Ishikawa (cell line): ENCODE measurements at regions not wholly inside any gene's neighbourhood (a gene's known extent, or its start where the extent isn't known, plus 50 kb on each side); places are given as distances from the start of the nearest gene placed in this dataset.

Source experiments
- CEBPB ChIP-seq: IDR thresholded peaks from 2 replicates; pipeline ENCODE4 v1.6.1; 2012
- CREB1 ChIP-seq: IDR thresholded peaks from 2 replicates; pipeline ENCODE4 v1.6.1; 2012; ENCODE audit warnings: low read depth
- EGR1 ChIP-seq: IDR thresholded peaks from 2 replicates; pipeline ENCODE4 v1.6.1; 2012
- EP300 ChIP-seq: IDR thresholded peaks from 2 replicates; pipeline ENCODE4 v1.6.1; 2012; ENCODE audit warnings: borderline replicate concordance
- FOXM1 ChIP-seq: IDR thresholded peaks from 2 replicates; pipeline ENCODE4 v1.6.1; 2012; ENCODE audit warnings: low read depth, borderline replicate concordance
- NFIC ChIP-seq: IDR thresholded peaks from 2 replicates; pipeline ENCODE4 v1.6.1; 2012
- RAD21 ChIP-seq: IDR thresholded peaks from 2 replicates; pipeline ENCODE4 v1.6.1; 2012; ENCODE audit warnings: low read depth
- TAF1 ChIP-seq: IDR thresholded peaks from 2 replicates; pipeline ENCODE4 v1.6.1; 2012; ENCODE audit warnings: low read depth, mild to moderate bottlenecking
- TCF12 ChIP-seq: IDR thresholded peaks from 2 replicates; pipeline ENCODE4 v1.6.1; 2012; ENCODE audit warnings: low read depth
- TEAD4 ChIP-seq: IDR thresholded peaks from 2 replicates; pipeline ENCODE4 v1.6.1; 2012
- YY1 ChIP-seq: IDR thresholded peaks from 2 replicates; pipeline ENCODE4 v1.6.1; 2012; ENCODE audit warnings: low read depth
- ZBTB7A ChIP-seq: IDR thresholded peaks from 2 replicates; pipeline ENCODE4 v1.6.1; 2012; ENCODE audit warnings: low read depth
- TF ChIP-seq, protein P1 (sequence below): IDR thresholded peaks from 2 replicates; pipeline ENCODE4 v1.6.1; 2012
- TF ChIP-seq, protein P2 (sequence below): IDR thresholded peaks from 2 replicates; pipeline ENCODE4 v1.6.1; 2012
- TF ChIP-seq, protein P3 (sequence below): IDR thresholded peaks from 2 replicates; pipeline ENCODE4 v1.6.1; 2012; ENCODE audit warnings: low read depth, mild to moderate bottlenecking

DNA sequence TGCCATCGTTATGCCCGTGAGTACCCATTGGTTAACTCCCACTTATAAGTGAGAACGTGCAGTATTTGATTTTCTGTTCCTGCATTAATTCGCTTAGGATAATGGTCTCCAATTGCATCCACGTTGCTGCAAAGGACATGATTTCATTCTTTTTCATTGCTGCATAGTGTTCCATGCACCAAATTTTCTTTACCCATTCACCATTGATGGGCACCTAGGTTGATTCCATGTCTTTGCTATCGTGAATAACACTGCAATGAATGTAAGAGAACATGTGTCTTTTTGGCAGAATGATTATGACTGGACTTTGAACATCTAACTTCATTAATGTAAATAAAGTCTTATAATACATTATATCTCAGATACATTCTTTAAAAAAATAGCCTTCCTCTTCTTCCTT is 169.6 kb upstream of the CDIN1 start:
- TF ChIP-seq FOXM1: no peak
- TF ChIP-seq RAD21: no peak
- TF ChIP-seq, protein P1, sequence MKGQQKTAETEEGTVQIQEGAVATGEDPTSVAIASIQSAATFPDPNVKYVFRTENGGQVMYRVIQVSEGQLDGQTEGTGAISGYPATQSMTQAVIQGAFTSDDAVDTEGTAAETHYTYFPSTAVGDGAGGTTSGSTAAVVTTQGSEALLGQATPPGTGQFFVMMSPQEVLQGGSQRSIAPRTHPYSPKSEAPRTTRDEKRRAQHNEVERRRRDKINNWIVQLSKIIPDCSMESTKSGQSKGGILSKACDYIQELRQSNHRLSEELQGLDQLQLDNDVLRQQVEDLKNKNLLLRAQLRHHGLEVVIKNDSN: no peak
- no peak for TF ChIP-seq CREB1
- no peak for TF ChIP-seq TAF1
- TF ChIP-seq YY1: no peak
- no peak for TF ChIP-seq NFIC
- no peak for TF ChIP-seq CEBPB
- TF ChIP-seq TEAD4: no peak
- TF ChIP-seq, protein P2, sequence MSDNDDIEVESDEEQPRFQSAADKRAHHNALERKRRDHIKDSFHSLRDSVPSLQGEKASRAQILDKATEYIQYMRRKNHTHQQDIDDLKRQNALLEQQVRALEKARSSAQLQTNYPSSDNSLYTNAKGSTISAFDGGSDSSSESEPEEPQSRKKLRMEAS: no peak
- no peak for TF ChIP-seq ZBTB7A
- no peak for TF ChIP-seq EGR1

DNA sequence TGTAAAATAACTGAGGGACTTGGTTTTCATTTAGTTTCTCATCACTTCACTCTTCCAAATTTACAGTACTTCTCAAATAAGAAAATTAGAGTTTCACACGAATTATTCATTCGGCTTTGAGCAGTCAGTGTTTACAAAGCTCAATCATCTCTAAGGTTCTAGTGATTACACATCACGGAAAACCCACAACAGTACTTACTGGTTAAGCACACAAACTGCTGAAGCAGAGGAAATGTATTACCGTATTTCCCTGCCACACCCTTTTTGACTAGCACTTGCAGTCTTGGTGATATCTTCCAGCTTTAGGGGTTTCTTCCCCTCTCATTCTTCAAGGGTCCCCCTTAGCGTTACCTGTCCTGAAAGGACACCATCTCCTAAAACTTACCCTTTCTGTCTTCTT is 164.8 kb upstream of the CDIN1 start:
- TF ChIP-seq FOXM1 (no peak), YY1 (no peak), TAF1 (no peak), NFIC (no peak), TEAD4 (no peak), TCF12 (no peak), CEBPB (no peak), ZBTB7A (no peak), RAD21 (no peak), EGR1 (no peak), CREB1 (no peak)
- TF ChIP-seq, protein P1: no peak
- TF ChIP-seq, protein P3, sequence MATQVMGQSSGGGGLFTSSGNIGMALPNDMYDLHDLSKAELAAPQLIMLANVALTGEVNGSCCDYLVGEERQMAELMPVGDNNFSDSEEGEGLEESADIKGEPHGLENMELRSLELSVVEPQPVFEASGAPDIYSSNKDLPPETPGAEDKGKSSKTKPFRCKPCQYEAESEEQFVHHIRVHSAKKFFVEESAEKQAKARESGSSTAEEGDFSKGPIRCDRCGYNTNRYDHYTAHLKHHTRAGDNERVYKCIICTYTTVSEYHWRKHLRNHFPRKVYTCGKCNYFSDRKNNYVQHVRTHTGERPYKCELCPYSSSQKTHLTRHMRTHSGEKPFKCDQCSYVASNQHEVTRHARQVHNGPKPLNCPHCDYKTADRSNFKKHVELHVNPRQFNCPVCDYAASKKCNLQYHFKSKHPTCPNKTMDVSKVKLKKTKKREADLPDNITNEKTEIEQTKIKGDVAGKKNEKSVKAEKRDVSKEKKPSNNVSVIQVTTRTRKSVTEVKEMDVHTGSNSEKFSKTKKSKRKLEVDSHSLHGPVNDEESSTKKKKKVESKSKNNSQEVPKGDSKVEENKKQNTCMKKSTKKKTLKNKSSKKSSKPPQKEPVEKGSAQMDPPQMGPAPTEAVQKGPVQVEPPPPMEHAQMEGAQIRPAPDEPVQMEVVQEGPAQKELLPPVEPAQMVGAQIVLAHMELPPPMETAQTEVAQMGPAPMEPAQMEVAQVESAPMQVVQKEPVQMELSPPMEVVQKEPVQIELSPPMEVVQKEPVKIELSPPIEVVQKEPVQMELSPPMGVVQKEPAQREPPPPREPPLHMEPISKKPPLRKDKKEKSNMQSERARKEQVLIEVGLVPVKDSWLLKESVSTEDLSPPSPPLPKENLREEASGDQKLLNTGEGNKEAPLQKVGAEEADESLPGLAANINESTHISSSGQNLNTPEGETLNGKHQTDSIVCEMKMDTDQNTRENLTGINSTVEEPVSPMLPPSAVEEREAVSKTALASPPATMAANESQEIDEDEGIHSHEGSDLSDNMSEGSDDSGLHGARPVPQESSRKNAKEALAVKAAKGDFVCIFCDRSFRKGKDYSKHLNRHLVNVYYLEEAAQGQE: no peak
- TF ChIP-seq, protein P2: no peak

DNA sequence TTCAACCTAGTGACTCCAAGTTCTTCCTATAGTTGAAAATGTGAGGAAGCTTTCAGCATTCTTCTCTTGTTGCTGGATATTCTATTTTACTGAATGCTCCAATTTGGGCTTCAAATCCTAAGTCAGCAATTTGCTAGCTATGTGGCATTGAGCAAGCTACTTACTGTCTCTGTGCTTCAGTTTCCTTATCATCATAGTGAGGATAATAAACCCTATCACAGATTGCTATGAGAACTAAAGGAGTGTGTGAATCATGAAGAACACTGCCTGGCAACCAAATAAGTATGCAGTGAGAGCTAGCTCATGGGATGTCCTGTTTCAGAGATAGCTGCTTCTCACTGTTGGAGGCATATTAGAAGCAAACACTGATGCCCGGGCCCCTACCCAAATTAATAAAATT is 163.8 kb upstream of the CDIN1 start:
- TF ChIP-seq EP300 (no peak), TCF12 (no peak), TAF1 (no peak), NFIC (no peak)

DNA sequence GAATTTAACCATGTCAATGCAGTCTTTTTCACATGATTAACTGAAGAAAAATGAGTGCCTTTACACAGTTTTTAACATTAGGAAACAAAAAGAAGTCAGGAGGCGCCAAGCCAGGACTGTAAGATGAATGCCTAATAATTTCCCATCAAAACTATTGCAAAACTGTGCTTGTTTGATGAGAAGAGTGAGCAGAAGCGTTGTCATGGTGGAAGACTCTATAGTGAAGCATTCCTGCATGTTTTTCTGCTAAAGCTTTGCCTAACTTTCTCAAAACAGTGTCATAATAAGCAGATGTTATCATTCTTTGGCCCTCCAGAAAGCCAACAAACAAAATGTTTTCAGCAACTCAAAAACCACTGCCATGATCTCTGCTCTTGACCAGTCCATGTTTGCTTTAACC is 156.8 kb upstream of the CDIN1 start:
- TF ChIP-seq EGR1 (no peak), CREB1 (no peak), FOXM1 (no peak), TCF12 (no peak), TAF1 (no peak), ZBTB7A (no peak), TEAD4 (no peak), NFIC (no peak), CEBPB (no peak), EP300 (no peak), YY1 (no peak), RAD21 (no peak)
- TF ChIP-seq, protein P1: no peak
- TF ChIP-seq, protein P2: no peak
- TF ChIP-seq, protein P3: no peak

DNA sequence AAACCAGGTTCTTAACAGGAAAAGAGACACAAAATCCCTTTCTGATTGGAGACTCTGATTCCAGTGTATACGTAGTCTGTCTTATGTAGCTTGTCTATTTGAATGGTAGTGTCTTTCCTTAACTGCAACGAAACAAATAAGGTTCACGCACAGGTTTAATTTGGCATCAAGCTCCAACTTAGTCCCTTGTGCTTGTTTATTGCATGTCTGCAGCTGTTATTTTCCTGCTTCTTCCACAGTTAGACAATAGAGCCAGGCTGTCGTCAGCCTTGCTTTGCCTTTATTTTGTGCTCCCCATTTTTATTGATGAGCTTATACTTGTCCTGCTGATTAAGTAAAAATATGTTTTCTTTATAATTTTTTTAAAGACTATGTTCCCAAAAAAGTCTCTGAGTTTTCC is 152.7 kb upstream of the CDIN1 start:
- no peak for TF ChIP-seq TCF12
- no peak for TF ChIP-seq FOXM1
- TF ChIP-seq, protein P1: no peak
- no peak for TF ChIP-seq NFIC
- no peak for TF ChIP-seq CREB1
- no peak for TF ChIP-seq TEAD4
- no peak for TF ChIP-seq EP300
- no peak for TF ChIP-seq EGR1
- TF ChIP-seq, protein P3: no peak
- TF ChIP-seq TAF1: no peak
- no peak for TF ChIP-seq CEBPB
